CD4-positive, alpha-beta T cell treated with Interleukin-4 for 4 hours (primary cell): ENCODE measurements at regions not wholly inside any gene's neighbourhood (a gene's known extent, or its start where the extent isn't known, plus 50 kb on each side); places are given as distances from the start of the nearest gene placed in this dataset.

Experiments
- DNase-seq: peaks from one replicate; pipeline ENCODE4 v3.0.0-alpha.2; 2020

DNA sequence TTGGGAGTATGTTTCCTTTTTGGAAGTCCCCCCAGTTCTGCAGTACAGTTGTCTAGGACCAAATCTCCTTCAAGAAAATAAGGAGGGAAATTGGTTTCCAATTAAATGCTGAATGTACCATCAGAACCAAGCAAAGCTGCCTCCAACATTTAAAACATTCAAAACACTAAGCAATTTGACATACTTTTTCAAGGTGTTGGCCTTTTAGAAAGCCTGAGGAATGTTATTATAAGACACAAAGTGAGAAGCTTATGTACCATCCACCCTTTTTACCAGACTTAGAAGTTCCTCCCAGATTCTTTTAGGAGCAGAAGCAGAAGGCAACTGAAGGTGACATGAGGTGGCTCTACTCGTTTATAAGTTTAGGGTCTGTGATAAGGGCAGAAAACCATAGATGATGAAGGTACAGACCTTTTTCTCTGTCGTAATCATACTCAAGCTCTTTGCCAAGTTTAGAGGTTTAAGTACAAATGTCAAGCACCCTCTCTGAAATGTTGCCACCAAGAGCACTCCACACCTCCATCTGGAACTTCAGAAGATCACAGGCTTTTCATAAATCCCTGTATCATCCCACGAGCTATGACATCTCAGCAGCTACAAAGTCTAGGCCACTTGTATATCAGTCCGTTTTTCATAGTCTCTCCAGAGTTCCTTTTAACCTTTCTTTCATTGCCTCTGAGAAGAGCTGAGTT is 282.5 kb upstream of the THBS1 start:
- DNase-seq = no peak

DNA sequence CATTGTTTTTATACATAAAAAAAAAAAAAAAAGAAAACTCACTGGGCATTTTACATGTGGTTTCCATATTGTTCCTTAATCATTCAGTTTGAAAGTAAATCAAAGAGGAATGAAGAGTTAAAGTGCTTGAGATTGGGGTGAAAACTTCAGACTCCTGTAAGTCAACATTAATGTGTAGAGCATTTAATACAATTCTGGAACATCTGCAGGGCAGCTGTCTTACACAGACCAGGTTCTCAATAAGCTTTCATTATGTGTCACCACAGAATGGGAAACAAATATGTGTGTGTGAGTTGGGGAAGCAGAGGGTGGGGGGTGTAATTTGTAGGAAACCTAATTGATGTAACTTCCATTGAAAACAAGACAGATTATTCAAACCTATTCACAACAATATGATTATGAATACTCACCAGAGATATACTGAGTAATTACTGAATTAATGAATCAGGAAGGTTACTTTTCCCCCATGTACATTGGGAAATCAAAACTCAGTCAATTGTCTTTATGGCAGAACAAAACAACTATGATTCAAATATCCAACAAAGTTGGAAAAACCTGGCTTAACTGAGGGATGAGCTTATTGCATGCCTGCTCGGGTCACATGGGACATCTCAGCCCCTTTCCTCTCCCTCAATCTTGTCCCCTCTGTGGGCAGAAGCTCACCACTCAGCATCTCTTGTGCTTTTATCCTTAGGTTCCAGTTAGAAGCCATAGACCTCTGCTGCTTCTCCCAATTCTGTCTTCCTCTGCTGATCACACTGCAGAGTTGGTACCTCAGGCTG is 281.2 kb upstream of the THBS1 start:
- no peak for DNase-seq

DNA sequence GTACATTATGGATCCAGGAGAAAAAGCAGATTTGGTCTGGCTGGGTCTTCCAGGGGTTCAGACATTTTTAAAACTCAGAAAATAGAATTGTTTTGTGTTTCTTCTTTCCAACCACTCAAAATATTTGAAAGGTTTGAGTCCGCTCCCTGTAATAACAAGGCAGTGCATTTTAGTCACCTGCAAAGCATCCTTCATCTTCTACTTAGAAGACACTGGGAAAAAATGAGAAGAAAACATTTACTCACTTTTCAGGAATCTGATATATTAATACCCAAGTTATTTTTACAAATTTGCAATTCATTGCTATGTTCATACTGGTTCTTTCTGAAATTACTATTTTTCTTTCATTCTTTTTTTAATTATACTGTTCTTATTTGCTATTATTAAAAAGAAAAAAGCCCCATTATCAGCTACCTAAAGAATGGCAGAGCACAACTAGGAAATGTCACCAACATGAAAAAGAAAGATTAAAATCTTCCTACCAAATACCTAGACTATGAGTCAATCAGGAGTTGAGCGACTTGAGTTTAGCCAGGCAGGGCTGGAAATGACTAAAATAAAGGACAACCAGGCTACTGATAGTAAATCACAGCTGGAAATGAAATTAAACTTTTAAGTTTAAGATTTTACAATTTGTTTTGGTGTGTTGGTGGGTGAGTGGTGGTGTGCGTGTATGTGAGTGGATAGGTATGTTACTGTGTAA is 280.3 kb upstream of the THBS1 start:
- DNase-seq = no peak

DNA sequence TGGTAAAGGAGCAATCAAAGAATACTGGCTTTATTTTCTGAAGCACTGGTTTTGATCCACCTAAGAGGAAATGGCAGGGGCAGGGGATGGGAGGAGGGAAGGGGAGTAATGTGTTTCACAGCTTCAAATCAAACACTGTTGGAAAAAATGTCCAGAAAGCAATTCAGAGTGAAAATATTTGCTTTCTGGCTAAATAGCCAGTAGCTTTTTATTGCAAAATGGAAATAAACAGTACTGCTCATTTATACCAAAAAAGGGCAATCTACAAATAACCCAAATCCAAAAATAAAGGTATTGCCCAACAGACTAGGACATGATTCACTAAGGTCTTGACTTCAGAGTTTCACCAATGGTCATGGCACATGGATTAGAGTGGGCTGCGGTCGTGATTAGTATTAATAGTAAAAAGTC is 279.3 kb upstream of the THBS1 start:
- DNase-seq = no peak

DNA sequence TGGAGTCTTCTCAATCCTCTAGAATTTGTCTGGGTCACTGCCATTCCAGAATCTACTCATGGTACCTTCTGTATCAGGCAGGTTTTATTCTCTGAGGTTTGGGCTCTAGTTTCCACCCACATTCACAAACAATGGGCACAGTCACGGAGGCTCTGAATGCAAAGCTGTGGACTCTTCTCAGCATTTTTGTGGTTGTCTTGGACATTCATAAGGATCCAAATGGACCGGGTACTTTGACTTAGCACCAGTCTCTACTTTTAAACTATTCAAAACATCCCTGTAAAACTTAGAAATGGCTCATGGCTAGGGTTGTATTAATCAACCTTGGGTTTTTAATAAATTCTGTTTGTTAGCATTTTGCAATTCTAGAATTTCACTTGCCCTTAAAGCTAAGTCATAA is 277.9 kb upstream of the THBS1 start:
- no peak for DNase-seq

DNA sequence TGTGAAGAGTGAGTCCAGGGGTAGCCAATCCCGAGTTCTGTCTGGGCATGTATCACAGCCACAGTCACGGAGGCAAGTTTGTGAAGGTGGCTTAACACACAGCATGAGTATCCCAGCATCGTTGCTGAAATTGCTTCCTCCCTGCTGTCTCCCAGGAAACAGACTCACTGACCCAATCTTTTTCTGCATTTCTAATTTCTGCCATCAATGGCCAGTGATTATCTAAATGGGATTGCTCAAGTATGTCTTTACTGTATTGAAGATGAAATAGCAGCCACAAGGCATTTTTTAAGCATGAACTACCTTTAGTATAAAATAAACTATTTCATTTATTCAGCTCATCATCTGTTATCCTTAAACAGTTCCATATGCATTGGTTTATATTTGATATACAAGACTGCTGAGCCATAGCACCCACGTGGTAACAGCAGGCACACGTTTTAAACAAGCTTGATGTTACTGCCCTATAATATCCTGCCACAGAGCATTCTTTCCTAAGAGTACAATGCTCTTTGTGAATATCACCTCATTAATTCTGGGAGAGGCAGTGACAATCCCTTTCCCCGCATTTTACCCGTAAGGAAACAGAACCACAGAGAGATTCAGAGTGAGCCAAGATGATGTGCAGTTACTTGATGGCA is 276.6 kb upstream of the THBS1 start:
- no peak for DNase-seq

DNA sequence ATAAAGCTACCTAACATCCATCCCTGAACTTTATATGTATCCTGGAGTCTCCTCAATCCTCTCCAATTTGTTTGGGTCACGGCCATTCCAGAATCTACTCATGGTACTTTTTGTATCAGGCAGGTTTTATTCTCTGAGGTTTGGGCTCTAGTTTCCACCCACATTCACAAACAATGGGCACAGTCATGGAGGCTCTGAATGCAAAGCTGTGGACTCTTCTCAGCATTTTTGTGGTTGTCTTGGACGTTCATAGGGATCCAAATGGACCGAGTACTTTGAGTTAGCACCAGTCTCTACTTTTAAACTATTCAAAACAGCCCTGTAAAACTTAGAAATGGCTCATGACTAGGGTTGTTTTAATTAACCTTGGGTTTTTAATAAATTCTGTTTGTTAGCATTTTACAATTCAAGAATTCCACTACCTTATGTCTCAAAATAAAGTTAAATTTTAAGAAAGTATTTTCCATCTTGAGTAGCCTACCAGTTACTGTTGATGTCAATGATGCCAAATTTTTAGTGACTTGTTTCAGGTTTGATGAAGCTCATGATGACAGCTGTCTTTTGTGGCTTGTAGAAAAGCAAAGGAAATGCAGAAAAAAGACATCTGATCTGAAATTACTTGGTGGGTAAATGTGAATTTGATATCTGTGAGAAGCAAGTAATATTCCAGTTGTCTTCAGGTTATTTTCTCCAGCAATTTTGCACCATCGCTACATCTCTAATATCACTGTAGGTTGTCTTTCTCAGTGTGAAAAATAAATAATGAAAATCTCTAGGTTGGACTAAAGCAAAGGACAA is 275.7 kb upstream of the THBS1 start:
- DNase-seq = no peak

DNA sequence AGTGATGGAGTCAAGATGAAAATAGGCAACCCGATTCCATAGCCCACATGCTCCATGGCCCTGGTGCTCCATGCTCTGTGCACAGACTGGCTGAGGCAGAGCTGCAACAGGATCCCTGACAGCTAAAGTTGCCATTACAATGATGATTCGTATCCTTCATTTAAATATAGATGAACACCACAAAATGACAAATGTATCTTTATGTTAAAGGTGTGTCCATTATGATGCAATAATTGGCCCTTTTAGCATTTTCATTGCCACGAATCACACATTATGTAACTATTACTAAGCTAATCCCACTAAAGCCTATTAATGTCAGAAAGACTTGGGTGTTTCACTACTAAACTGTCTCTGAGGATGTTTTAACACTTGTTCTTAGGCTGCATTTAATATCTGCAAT is 270.2 kb upstream of the THBS1 start:
- DNase-seq = no peak

DNA sequence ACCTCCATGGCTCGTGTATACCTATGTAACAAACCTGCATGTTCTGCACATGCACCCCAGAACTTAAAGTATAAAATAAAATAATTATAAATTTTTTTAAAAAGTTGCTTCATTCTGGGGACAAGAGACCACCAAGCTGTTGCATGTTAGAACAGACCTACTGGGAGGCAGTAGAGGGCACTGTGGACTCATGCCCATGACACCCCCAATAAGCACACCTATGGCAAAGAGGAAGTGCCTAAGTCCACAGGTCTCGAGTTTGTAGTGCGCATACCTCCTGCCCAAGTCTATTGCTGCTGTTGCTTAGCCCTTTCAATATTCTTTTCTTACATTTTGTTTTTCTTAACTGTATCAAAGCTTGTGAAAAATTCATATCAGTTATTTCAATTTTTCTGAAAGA is 267.9 kb upstream of the THBS1 start:
- no peak for DNase-seq

DNA sequence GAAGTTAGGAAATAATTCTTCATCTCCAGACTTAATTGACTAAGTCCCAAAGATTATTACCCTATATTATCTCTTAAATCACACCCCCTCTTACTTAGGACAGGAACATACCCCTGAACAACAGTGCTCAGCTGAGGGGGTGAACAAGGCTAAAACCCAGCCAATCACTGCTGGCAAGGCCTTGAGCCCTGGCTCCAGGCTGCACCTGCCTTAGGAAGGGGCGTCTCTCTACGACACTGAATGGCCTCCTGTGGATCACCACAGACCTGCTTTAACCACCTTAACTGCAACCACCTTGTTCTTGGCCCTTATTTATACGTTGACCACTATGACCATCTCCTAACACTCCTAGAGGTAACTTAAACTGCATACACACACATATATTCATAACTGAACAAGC is 267.4 kb upstream of the THBS1 start:
- no peak for DNase-seq

DNA sequence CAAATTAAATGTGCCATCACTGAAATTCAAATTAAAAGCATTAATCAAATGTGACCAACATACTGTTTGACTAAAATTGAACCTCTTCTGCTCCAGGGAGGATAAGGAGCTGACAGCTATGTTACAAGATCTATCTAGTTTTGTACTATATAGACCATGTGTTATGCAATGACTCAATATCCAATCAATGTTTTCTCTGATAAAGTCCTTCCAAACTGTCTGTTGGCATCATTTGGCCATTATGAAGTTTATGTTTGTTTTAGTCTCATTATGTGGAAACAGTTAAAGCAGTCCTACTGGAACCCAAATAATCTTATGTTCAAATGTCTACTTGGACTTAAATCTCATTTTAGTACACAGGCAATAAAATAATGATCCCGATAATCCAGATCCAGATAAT is 267.0 kb upstream of the THBS1 start:
- no peak for DNase-seq

DNA sequence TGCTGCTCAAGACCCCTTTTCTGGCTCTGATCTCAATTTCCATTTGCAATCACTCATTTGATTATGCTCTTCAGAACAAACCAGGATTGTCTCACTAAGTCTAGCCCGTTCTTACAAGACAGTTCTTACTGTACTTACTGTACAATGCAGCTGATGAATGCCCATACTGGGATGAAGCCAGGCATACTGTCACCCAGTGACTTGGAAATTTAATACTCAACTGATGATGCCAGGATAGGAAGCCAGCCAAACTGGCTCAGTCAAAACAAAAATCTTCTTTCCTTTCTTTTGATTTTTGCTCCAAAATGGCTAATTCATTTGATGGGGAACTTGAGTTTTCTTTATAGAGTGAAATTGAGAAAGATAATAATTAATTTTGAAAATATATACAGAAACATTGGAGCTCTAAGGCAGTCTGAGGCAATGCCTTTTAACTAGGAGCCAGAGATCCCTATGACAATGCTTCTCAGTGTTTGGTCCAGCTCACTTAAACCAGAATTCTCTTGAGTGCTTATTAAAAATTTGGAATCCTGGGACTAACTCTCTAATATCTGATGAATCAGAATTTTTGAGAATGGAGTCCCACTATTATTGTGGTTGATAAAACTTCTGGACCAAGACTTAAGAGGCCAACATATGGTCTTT is 265.6 kb upstream of the THBS1 start:
- no peak for DNase-seq

DNA sequence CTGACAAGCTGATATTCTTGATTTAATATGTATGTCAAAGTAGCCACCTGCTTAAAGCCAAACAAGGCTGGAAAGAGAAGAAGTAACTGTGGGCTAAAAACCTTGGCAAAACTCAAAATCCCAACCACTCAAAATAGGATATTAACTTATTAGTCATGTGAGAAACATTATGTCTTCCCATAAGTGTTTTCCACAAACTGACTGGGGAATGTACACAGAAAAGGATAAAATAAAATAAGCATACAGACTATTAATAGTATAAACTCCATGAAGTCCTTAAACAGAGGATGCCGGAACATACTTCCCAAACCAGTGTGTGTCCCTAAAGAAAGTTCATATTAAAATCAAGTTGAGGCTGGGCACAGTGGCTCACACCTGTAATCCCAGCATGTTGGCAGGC is 263.7 kb upstream of the THBS1 start:
- no peak for DNase-seq

DNA sequence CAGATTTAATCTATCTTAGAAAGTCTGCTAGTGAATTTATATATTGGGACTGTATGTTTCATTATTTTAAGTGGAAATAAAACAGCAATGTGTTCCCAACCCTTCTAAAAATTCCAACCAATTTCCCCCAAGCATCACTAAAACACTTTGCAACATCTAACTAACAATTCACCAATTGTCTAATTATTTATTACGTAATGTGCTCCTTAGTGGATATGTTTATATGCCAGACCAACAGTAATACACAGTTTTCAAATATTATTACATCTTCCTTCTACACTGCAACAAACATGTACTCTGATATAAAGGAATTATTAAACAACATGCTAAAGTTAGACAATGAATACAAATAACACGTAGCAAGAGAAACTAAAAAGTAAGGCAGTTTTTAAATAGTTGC is 262.6 kb upstream of the THBS1 start:
- no peak for DNase-seq

DNA sequence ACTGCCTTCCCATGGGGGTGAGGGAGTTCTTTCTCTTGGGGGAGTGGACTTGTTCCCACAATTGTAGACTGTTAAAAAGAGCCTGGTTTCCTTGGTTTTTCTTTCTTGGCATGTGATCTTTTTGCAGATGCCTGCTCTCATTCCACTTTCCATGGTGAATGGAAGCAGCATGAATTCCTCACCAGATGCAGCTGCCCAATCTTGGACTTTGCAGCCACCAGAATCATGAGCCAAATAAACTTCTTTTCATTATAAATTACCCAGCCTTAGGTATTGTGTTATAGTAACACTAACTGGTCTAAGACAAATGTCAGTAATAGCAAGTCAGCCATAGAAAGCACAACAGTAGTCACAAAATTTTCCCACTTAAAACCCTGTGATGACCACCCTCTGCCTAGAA is 260.5 kb upstream of the THBS1 start:
- no peak for DNase-seq

DNA sequence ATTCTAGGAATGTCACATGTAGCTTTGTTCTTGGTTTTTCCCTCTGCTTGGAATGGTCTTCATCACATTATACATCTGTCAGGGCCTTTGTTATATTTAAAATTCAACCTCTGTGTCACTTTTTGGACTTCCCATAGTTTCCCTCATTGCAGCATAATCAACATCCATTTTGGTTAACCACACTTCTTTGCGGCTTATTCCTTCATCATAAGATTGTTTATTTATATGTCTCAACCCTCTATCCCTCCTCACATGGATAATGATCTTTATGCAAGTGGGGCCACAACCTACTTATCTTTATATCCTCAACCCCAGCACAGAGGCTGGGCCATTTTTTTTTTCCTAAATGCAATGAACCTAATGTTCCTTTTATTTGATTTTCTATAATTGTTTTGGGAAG is 260.0 kb upstream of the THBS1 start:
- DNase-seq = no peak

DNA sequence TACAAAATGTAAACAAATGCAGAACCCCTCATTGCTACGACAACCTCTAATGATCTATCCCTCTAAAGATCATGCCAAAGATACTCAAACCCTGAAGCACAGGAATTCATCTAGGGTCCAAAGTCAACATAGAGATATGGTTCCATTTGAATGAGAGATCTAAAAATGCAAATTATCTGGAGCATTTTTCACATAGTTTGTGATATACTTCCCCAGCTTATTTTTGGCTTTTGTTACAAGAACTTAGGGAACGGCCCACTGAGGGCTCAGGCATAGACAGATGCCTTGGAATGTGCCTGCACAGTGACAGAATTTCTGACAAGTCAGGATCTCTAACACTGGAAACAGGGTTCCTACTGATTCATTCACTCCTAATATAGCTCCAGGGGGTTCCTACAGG is 258.9 kb upstream of the THBS1 start:
- no peak for DNase-seq

DNA sequence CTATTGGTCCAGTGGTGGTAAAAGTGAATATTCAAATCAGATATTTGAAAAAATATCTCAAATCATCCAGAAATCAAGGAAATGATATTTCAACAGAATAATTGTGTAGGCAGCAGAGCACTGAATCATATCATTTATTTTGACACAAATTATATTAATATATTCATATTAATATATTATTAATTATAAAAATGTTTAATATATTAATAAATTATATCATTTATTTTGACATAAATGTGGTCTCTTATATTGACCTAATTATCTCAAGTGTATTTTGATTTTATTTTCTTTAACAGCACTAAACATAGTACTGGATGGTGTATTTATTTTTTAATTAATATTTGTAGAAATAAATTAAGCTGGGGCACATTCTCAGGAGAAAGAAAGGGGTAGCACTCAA is 257.7 kb upstream of the THBS1 start:
- DNase-seq = no peak

DNA sequence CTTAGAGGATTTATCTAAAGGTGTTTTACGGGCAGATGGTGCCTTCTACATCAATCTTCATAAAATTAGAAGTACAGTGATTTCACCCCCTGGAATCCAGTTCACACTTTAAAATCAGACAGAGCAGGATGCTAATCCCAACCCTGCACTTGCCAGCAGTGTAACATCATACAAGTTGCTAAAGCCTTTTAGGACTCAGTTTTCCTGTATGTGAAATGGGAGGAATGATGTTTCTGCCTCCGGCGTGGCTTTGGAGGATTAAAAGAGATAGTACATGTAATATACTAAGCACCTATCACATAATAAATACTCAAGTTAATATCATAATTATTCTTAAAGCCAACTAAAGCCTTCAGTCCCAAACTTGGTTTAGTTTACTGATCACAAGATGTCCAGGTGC is 257.2 kb upstream of the THBS1 start:
- no peak for DNase-seq

DNA sequence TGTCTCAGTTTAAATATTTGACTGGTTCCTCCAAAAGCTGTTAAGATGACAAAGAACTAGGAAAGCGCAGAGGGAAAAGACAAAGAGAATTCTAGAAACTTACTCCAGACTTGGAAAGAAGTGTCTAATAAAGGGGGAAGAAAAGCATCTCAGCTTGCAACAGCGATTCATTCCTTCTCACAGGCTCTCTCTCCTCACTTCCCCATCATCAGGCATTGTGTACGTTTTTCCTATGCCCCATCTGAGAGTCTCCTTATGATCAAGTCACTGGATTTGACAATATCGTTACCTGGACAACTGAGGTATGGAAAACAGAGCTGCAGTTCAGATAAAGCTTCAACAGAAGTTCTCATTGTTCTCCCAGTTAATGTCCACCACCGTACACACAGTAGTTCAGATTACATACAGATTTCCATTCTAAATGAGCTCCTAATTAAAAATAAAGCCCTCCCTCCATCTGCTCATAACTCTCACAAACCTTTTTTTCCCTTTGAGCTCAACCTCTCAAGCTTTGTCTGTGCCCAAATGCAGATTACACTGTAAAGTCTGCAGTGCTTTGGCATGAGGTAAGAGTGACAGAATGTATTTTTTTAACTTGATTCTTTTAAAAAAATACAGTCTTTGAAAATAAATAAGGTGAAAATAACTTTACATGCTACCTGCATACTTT is 254.4 kb upstream of the THBS1 start:
- DNase-seq = no peak

DNA sequence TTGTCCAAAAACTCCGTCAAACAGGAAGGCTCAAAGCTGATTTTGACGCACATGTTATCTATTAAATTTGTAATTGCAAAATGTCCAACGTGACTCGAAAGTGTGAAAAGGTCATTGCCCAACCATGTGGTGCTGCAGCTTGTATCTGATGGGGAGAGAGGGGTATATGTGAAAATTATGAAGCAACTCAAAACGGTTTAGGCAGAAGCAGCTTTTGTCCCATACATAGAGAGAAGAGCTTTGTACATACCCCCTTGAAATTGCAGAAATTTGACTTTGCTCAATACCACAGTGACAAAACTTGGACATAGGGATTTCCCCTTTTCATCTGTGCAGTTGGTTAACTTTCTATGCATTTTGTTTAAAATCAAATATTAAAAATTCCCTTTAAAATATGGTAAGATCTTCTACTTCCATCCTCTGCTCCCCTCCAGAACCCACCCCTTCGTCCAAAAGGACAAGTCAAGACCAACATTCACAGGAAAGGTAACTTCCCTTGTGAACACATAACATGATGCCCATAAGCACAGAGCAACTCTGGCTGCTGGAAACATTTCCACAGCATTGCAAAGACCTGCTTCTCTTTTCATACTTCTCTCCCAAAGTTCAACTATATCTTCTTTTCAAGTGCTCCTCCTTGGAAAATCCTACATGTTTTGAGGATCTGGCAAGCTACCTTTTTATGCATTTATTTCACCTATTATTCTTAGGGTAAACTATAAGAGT is 253.7 kb upstream of the THBS1 start:
- peak; percentile 5 for DNase-seq
